MCF 10A (cell line): ENCODE measurements at regions not wholly inside any gene's neighbourhood (a gene's known extent, or its start where the extent isn't known, plus 50 kb on each side); places are given as distances from the start of the nearest gene placed in this dataset.
A peak's percentile ranks its signal among the peaks of the same experiment; 100 is the strongest.

Experiments used
- BruUV-seq: library from RNA; stranded (reverse); fragments of 400-500 nt; replicated peaks from 2 replicates; lab custom pipeline; 2021; lab: Mats Ljungman, UMichigan
- CTCF ChIA-PET: fragments of 300-600 bp; sonication (Branson Sonifier 250); formaldehyde crosslinking; extraction: SDS; loops from one replicate; lab custom pipeline; 2021; ENCODE audit warnings: antibody characterized with exemption, inconsistent platforms; lab: Yijun Ruan, JAX
- POLR2A ChIA-PET: fragments of 300-600, 350-650 bp; sonication (Branson Sonifier 250); formaldehyde crosslinking; extraction: SDS; loops from one replicate; lab custom pipeline; 2020; ENCODE audit warnings: antibody characterized with exemption, inconsistent platforms; lab: Yijun Ruan, JAX
- DNase-seq: peaks from one replicate; pipeline ENCODE4 v3.0.0-alpha.2; 2018; ENCODE audit not compliant: unreplicated experiment
- H3K27ac Mint-ChIP-seq: one replicate; pipeline ENCODE4 v1.8.0; 2022; ENCODE audit warnings: mild to moderate bottlenecking, low read depth, mixed read lengths; ENCODE audit not compliant: unreplicated experiment
- H3K27me3 Mint-ChIP-seq: one replicate; pipeline ENCODE4 v1.8.0; 2022; ENCODE audit warnings: mixed read lengths; ENCODE audit not compliant: insufficient read depth, unreplicated experiment
- H3K36me3 Mint-ChIP-seq: one replicate; pipeline ENCODE4 v1.8.0; 2022; ENCODE audit warnings: mild to moderate bottlenecking, moderate library complexity, mixed read lengths; ENCODE audit not compliant: insufficient read depth, unreplicated experiment
- H3K4me1 Mint-ChIP-seq: one replicate; pipeline ENCODE4 v1.8.0; 2022; ENCODE audit warnings: mixed read lengths; ENCODE audit not compliant: insufficient read depth, unreplicated experiment
- H3K4me3 Mint-ChIP-seq: one replicate; pipeline ENCODE4 v1.8.0; 2022; ENCODE audit warnings: mild to moderate bottlenecking, moderate library complexity, mixed read lengths; ENCODE audit not compliant: unreplicated experiment
- H3K9me3 Mint-ChIP-seq: one replicate; pipeline ENCODE4 v1.8.0; 2022; ENCODE audit warnings: mixed read lengths; ENCODE audit not compliant: unreplicated experiment
- intact Hi-C: fragments of 100-400 bp; cut with micrococcal nuclease; formaldehyde crosslinking; loops from 2 replicates; pipeline ENCODE4 v1.14.1; 2022
- TF ChIP-seq, protein P1 (sequence below): fragments of 200-600 bp; IDR thresholded peaks from one replicate; pipeline ENCODE4 v1.8.0; 2022; ENCODE audit warnings: antibody characterized with exemption, mild to moderate bottlenecking; ENCODE audit not compliant: unreplicated experiment

- Mint-ChIP-seq H3K4me3 (no peak overlapping the region), H3K27ac (no peak overlapping the region), H3K4me1 (peaks cover 14% of the 10 kb centered on the region), H3K9me3 (no peaks in the 10 kb centered on the region), H3K27me3 (no peaks in the 10 kb centered on the region), H3K36me3 (peaks cover under 1% of the 10 kb centered on the region)
- POLR2A ChIA-PET = interaction anchor here (0.6 kb wide), 1 partner anchor 455 kb away, joined by 3 read pairs; no protein-coding TSS in a partner anchor
- CTCF ChIA-PET = interaction anchor here (0.6 to 1.2 kb wide), 3 partner anchors 86 to 374 kb away, joined by 3 to 5 read pairs (median 3); no protein-coding TSS in a partner anchor
- no TSS peak for BruUV-seq
- DNase-seq = peak; percentile 51
- intact Hi-C loops = loop anchor here (10.0 kb wide), 1 partner anchor 88 kb away; no protein-coding TSS in a partner anchor
- TF ChIP-seq, protein P1, sequence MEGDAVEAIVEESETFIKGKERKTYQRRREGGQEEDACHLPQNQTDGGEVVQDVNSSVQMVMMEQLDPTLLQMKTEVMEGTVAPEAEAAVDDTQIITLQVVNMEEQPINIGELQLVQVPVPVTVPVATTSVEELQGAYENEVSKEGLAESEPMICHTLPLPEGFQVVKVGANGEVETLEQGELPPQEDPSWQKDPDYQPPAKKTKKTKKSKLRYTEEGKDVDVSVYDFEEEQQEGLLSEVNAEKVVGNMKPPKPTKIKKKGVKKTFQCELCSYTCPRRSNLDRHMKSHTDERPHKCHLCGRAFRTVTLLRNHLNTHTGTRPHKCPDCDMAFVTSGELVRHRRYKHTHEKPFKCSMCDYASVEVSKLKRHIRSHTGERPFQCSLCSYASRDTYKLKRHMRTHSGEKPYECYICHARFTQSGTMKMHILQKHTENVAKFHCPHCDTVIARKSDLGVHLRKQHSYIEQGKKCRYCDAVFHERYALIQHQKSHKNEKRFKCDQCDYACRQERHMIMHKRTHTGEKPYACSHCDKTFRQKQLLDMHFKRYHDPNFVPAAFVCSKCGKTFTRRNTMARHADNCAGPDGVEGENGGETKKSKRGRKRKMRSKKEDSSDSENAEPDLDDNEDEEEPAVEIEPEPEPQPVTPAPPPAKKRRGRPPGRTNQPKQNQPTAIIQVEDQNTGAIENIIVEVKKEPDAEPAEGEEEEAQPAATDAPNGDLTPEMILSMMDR = no peak
These were observed 231.2 kb downstream of the ANKRD60 start for GRCh38 chr20:57996936-57997890.

GRCh38 chr20:57996465-57996864, 232.0 kb downstream of the ANKRD60 start:
- no peaks in the 10 kb centered on the region for H3K9me3 Mint-ChIP-seq
- H3K4me1 Mint-ChIP-seq = peaks cover 17% of the 10 kb centered on the region
- BruUV-seq = no TSS peak
- H3K4me3 Mint-ChIP-seq = no peak overlapping the region
- H3K27me3 Mint-ChIP-seq = no peaks in the 10 kb centered on the region
- H3K36me3 Mint-ChIP-seq = peaks cover 5% of the 10 kb centered on the region
- H3K27ac Mint-ChIP-seq = no peak overlapping the region
- DNase-seq = no peak
- intact Hi-C loops = loop anchor here (10.0 kb wide), 1 partner anchor 88 kb away; no protein-coding TSS in a partner anchor
- ChIA-PET CTCF (interaction anchor here (1.0 kb wide), 1 partner anchor 343 kb away, joined by 3 read pairs; no protein-coding TSS in a partner anchor), POLR2A (no interaction called here)
- TF ChIP-seq, protein P1 = no peak

DNA sequence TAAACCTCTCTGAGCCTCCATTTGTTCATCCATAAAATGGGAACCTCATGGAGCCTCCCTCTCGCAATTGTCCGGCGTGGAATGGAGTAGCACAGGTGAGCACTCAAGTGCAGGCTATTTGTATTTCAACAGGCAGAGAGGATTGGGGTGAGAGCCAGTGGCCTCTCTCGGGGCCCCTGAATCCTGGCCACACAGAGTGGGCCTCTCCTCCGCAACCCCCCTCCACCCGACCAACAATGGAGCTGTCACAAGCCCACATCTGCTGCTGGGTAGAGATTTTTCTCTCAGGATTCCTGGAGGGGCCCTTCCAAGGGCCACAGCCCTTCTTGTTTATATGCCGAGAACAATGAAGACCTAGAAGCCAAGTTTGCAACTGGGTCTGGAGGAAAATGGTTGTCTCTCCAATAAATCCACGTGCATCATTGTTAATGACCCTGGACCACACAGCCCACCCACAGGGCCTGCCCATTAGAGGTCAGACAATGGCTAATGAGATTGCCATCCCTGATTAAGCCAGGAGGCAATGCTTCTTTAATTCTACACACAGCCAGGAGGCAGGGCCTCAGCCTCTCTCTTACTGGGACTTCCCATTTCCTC, 233.0 kb downstream of the ANKRD60 start:
- no TSS peak for BruUV-seq
- ChIA-PET POLR2A (no interaction called here), CTCF (interaction anchor here (1.0 kb wide), 1 partner anchor 342 kb away, joined by 3 read pairs; no protein-coding TSS in a partner anchor)
- Mint-ChIP-seq H3K9me3 (no peaks in the 10 kb centered on the region), H3K4me1 (peaks cover 26% of the 10 kb centered on the region), H3K27me3 (no peaks in the 10 kb centered on the region), H3K27ac (no peak overlapping the region), H3K36me3 (peaks cover 5% of the 10 kb centered on the region), H3K4me3 (no peak overlapping the region)
- TF ChIP-seq, protein P1 = no peak
- intact Hi-C loops = loop anchor here (10.0 kb wide), 1 partner anchor 89 kb away; no protein-coding TSS in a partner anchor
- DNase-seq = no peak
